ENCODE measurements at regions not wholly inside any gene's neighbourhood (a gene's known extent, or its start where the extent isn't known, plus 50 kb on each side); places are given as distances from the start of the nearest gene placed in this dataset.

DNA sequence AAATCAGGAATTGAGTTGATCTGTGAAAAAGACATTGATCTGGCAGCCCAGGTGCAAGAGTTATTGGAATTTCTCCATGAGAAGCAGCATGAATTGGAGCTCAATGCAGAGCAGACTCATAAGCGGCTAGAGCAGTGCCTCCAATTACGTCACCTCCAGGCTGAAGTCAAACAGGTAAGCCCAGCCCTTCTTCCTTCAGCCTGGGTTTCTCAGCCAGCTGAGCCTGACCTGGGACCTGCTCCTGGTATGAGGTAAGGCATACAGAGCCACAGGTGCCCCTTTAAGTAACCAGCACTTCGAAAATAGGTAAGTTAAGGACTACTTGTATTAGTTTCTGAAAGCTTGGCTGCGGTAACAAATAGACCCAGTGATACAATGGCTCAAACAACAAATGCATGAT is 307.4 kb upstream of the UMPS start:
- Histone ChIP-seq H3K9me3 (ENCODE audit: low read length) (no peaks in the 10 kb centered on the region), H3K9me2 (ENCODE audit: insufficient read depth, low read length) (no peaks in the 10 kb centered on the region), H3K4me3 (ENCODE audit: low read depth, low read length, poor library complexity, severe bottlenecking) (no peak overlapping the region), H3K27ac (ENCODE audit: low read depth, low read length, poor library complexity, severe bottlenecking) (no peak overlapping the region), H3K4me1 (ENCODE audit: insufficient read depth, low read length, poor library complexity, severe bottlenecking) (no peaks in the 10 kb centered on the region), H2AFZ (ENCODE audit: low read length) (no peak overlapping the region), H4K20me1 (ENCODE audit: insufficient read depth, low read length) (no peaks in the 10 kb centered on the region), H3K79me2 (ENCODE audit: insufficient read depth, low read depth, low read length) (no peaks in the 10 kb centered on the region), H3K4me2 (ENCODE audit: low read length) (no peak overlapping the region), H3K36me3 (ENCODE audit: insufficient read depth, low read length) (no peaks in the 10 kb centered on the region)
- CTCF ChIA-PET (ENCODE audit: unreplicated experiment), result no interaction called here
- TF ChIP-seq CTCF (conservative IDR thresholded peaks at IDR 0.05; ENCODE audit: low read length) (no peak), EZH2phosphoT487 (IDR thresholded peaks at IDR 0.05; ENCODE audit: borderline replicate concordance, low read depth, low read length) (no peak)
- intact Hi-C loops (cut with micrococcal nuclease; ENCODE audit: unreplicated experiment), result no loop called here
- no peak for DNase-seq (ENCODE audit: low spot score)
- BruUV-seq (replicated peaks), result no TSS peak
- POLR2A ChIA-PET, result interaction anchor here (0.6 kb wide), 1 partner anchor 22 kb away, joined by 3 read pairs; no protein-coding TSS in a partner anchor

GRCh38 chr3:124424396-124424795 is 305.9 kb upstream of the UMPS start:
- H3K4me3 ChIP-seq (ENCODE audit: low read depth, low read length, poor library complexity, severe bottlenecking), result no peak overlapping the region
- no peaks in the 10 kb centered on the region for H3K36me3 ChIP-seq (ENCODE audit: insufficient read depth, low read length)
- H3K4me1 ChIP-seq (ENCODE audit: insufficient read depth, low read length, poor library complexity, severe bottlenecking), result no peaks in the 10 kb centered on the region
- H3K9me3 ChIP-seq (ENCODE audit: low read length), result no peaks in the 10 kb centered on the region
- DNase-seq (ENCODE audit: low spot score), result no peak
- intact Hi-C loops (cut with micrococcal nuclease; ENCODE audit: unreplicated experiment), result no loop called here
- TF ChIP-seq EZH2phosphoT487 (IDR thresholded peaks at IDR 0.05; ENCODE audit: borderline replicate concordance, low read depth, low read length) (no peak), CTCF (conservative IDR thresholded peaks at IDR 0.05; ENCODE audit: low read length) (no peak)
- H3K9me2 ChIP-seq (ENCODE audit: insufficient read depth, low read length), result no peaks in the 10 kb centered on the region
- BruUV-seq (replicated peaks), result no TSS peak
- ChIA-PET POLR2A (no interaction called here), CTCF (ENCODE audit: unreplicated experiment) (no interaction called here)
- no peak overlapping the region for H3K4me2 ChIP-seq (ENCODE audit: low read length)
- H4K20me1 ChIP-seq (ENCODE audit: insufficient read depth, low read length), result no peaks in the 10 kb centered on the region
- no peak overlapping the region for H2AFZ ChIP-seq (ENCODE audit: low read length)
- H3K79me2 ChIP-seq (ENCODE audit: insufficient read depth, low read depth, low read length), result no peaks in the 10 kb centered on the region
- H3K27ac ChIP-seq (ENCODE audit: low read depth, low read length, poor library complexity, severe bottlenecking), result no peak overlapping the region

DNA sequence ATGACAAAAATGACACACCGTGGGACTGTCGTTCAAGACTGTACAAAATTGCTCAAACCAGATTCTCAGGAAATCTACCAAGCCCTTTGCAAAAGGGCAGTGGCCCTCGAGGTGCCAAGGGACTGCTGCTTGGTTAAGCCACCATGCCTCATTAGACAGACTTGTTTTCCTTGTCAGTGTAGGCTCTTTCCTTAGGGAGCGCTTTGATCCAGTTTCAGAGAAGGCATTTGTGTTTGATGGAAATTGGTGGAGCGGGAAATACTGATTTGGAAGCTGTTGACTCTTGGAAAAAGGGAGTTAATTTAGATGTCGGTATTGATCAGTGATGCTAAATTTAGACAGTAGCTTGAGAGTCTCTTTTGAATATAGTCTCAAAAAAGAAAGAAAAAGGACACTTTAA is 304.3 kb upstream of the UMPS start:
- no peaks in the 10 kb centered on the region for H4K20me1 ChIP-seq (ENCODE audit: insufficient read depth, low read length)
- no peak overlapping the region for H3K4me2 ChIP-seq (ENCODE audit: low read length)
- H3K4me1 ChIP-seq (ENCODE audit: insufficient read depth, low read length, poor library complexity, severe bottlenecking), result no peaks in the 10 kb centered on the region
- no peak overlapping the region for H2AFZ ChIP-seq (ENCODE audit: low read length)
- no peak for TF ChIP-seq EZH2phosphoT487 (IDR thresholded peaks at IDR 0.05; ENCODE audit: borderline replicate concordance, low read depth, low read length)
- TF ChIP-seq CTCF (conservative IDR thresholded peaks at IDR 0.05; ENCODE audit: low read length), result no peak
- no TSS peak for BruUV-seq (replicated peaks)
- H3K9me3 ChIP-seq (ENCODE audit: low read length), result no peaks in the 10 kb centered on the region
- intact Hi-C loops (cut with micrococcal nuclease; ENCODE audit: unreplicated experiment), result no loop called here
- H3K36me3 ChIP-seq (ENCODE audit: insufficient read depth, low read length), result no peaks in the 10 kb centered on the region
- no peak overlapping the region for H3K4me3 ChIP-seq (ENCODE audit: low read depth, low read length, poor library complexity, severe bottlenecking)
- no peak for DNase-seq (ENCODE audit: low spot score)
- H3K9me2 ChIP-seq (ENCODE audit: insufficient read depth, low read length), result no peaks in the 10 kb centered on the region
- H3K79me2 ChIP-seq (ENCODE audit: insufficient read depth, low read depth, low read length), result no peaks in the 10 kb centered on the region
- POLR2A ChIA-PET, result no interaction called here
- no peak overlapping the region for H3K27ac ChIP-seq (ENCODE audit: low read depth, low read length, poor library complexity, severe bottlenecking)
- CTCF ChIA-PET (ENCODE audit: unreplicated experiment), result no interaction called here

All from OCI-LY7 (cell line).